ENCODE measurements at regions not wholly inside any gene's neighbourhood (a gene's known extent, or its start where the extent isn't known, plus 50 kb on each side); places are given as distances from the start of the nearest gene placed in this dataset.

DNA sequence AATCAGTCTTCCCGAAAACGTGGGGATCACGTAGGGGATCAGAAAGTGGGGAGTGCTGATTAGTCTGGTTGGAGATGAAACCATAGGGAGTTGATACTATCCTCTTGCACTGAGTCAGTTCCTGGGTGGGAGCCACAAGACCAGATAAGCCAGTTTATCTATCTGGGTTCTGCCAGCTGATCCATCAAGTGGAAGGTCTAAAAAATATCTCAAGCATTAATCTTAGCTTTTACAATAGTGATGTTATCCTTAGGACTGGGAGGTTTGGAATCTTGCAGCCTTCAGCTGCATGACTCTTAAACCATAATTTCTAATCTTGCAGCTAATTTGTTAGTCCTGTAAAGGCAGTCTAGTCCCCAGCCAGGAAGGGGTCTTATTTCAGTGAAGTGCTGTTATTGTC is 2474.2 kb downstream of the PCDH9 start:
- TF ChIP-seq EGR1 (IDR thresholded peaks at IDR 0.05; ENCODE audit: low read depth) (no peak), POLR2A (IDR thresholded peaks at IDR 0.05; ENCODE audit: borderline replicate concordance, extremely low read depth, insufficient read depth, insufficient read length) (no peak)
- TF ChIP-seq, protein P1, sequence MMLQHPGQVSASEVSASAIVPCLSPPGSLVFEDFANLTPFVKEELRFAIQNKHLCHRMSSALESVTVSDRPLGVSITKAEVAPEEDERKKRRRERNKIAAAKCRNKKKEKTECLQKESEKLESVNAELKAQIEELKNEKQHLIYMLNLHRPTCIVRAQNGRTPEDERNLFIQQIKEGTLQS (IDR thresholded peaks at IDR 0.05): no peak

Data from HCT116 (cell line).